ENCODE measurements at regions not wholly inside any gene's neighbourhood (a gene's known extent, or its start where the extent isn't known, plus 50 kb on each side); places are given as distances from the start of the nearest gene placed in this dataset.

GRCh38 chr15:35743321-35743720 lies 197.4 kb upstream of the DPH6 start:
- ChIA-PET CTCF (interaction anchor here (4.5 kb wide), 1 partner anchor 8 kb away, joined by 52 read pairs; no protein-coding TSS in a partner anchor), POLR2A (no interaction called here)
- TF ChIP-seq, protein P1, sequence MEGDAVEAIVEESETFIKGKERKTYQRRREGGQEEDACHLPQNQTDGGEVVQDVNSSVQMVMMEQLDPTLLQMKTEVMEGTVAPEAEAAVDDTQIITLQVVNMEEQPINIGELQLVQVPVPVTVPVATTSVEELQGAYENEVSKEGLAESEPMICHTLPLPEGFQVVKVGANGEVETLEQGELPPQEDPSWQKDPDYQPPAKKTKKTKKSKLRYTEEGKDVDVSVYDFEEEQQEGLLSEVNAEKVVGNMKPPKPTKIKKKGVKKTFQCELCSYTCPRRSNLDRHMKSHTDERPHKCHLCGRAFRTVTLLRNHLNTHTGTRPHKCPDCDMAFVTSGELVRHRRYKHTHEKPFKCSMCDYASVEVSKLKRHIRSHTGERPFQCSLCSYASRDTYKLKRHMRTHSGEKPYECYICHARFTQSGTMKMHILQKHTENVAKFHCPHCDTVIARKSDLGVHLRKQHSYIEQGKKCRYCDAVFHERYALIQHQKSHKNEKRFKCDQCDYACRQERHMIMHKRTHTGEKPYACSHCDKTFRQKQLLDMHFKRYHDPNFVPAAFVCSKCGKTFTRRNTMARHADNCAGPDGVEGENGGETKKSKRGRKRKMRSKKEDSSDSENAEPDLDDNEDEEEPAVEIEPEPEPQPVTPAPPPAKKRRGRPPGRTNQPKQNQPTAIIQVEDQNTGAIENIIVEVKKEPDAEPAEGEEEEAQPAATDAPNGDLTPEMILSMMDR (IDR thresholded peaks at IDR 0.05; ENCODE audit: insufficient read depth, low read length, missing control alignments): no peak
- H3K4me3 ChIP-seq (ENCODE audit: low read depth, low read length): no peak overlapping the region
- DNase-seq (ENCODE audit: low read depth, low spot score): no peak

GRCh38 chr15:35746121-35746520 lies 200.2 kb upstream of the DPH6 start:
- DNase-seq (ENCODE audit: low read depth, low spot score): no peak
- ChIA-PET CTCF (no interaction called here), POLR2A (no interaction called here)
- no peak overlapping the region for H3K4me3 ChIP-seq (ENCODE audit: low read depth, low read length)
- TF ChIP-seq, protein P1 (IDR thresholded peaks at IDR 0.05; ENCODE audit: insufficient read depth, low read length, missing control alignments): no peak

- CTCF ChIA-PET: no interaction called here
- TF ChIP-seq, protein P1 (IDR thresholded peaks at IDR 0.05; ENCODE audit: insufficient read depth, low read length, missing control alignments): no peak
- POLR2A ChIA-PET: no interaction called here
- no peak overlapping the region for H3K4me3 ChIP-seq (ENCODE audit: low read depth, low read length)
- no peak for DNase-seq (ENCODE audit: low read depth, low spot score)
Measured at GRCh38 chr15:35748105-35748504, 202.1 kb upstream of the DPH6 start.

GRCh38 chr15:35750051-35750450 lies 204.1 kb upstream of the DPH6 start:
- H3K4me3 ChIP-seq (ENCODE audit: low read depth, low read length): no peak overlapping the region
- POLR2A ChIA-PET: no interaction called here
- DNase-seq (ENCODE audit: low read depth, low spot score): no peak
- CTCF ChIA-PET: interaction anchor here (1.1 to 4.1 kb wide), 9 partner anchors 8 to 750 kb away, joined by 3 to 52 read pairs (median 12); no protein-coding TSS in a partner anchor
- TF ChIP-seq, protein P1 (IDR thresholded peaks at IDR 0.05; ENCODE audit: insufficient read depth, low read length, missing control alignments): no peak

DNA sequence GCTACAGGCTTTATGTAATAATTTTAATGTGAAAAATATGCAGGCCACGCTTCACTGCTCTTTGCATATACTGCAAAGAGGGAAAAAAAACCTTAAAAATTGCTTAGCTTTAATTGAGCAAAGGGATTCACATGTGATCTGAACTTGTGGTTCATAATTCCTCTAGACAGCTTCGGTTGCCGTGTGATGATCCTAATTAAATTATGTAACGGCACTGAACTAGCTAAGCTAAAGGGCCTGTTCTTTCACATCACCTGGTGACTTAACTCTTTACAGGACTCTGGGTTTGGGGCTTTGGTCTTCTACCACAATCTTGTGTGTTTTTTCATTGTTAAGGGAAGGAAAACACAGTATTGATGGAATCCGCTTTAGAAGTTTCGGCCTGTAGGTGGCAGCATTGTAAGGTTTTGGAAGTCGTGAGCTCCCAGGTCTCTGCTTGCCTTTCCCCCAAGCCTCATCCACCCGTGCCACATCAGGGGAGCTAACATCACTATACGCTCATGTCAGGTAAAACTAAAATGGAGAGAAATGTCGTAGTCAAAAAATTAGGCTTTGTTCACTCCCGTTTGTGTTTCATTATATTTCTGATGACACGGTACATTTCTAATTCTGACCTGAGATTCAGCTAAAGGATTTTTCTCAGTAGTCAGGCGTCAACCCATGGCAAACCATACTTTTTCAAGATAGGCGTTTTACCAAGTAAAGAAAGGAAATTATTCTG lies 205.6 kb upstream of the DPH6 start:
- no peak for DNase-seq (ENCODE audit: low read depth, low spot score)
- TF ChIP-seq, protein P1 (IDR thresholded peaks at IDR 0.05; ENCODE audit: insufficient read depth, low read length, missing control alignments): peak; percentile 64
- ChIA-PET CTCF (interaction anchor here (0.7 to 4.1 kb wide), 62 partner anchors 10 to 1385 kb away, joined by 3 to 52 read pairs (median 4); no protein-coding TSS in a partner anchor), POLR2A (no interaction called here)
- H3K4me3 ChIP-seq (ENCODE audit: low read depth, low read length): no peak overlapping the region; the same call in 1 of the 2 replicates

GRCh38 chr15:35752134-35752466 lies 206.1 kb upstream of the DPH6 start:
- ChIA-PET POLR2A (no interaction called here), CTCF (interaction anchor here (0.7 to 4.1 kb wide), 49 partner anchors 10 to 1384 kb away, joined by 3 to 52 read pairs (median 4); no protein-coding TSS in a partner anchor)

More at GRCh38 chr15:35752134-35752466, 206.1 kb upstream of the DPH6 start:
- no peak overlapping the region for H3K4me3 ChIP-seq (ENCODE audit: low read depth, low read length)
- TF ChIP-seq, protein P1 (IDR thresholded peaks at IDR 0.05; ENCODE audit: insufficient read depth, low read length, missing control alignments): no peak
- no peak for DNase-seq (ENCODE audit: low read depth, low spot score)

All from AG04449 (cell line).